Karpas-422 (cell line): ENCODE measurements at regions not wholly inside any gene's neighbourhood (a gene's known extent, or its start where the extent isn't known, plus 50 kb on each side); places are given as distances from the start of the nearest gene placed in this dataset.

ENCODE experiments used
- DNase-seq: peaks from one replicate; pipeline ENCODE4 v3.0.0-alpha.2; 2015
- H2AFZ ChIP-seq: fragments of 200-600 bp; sonication (generic); 2 replicates; pipeline ENCODE4 v1.6.1; 2014; ENCODE audit warnings: antibody characterized with exemption, low read length, mixed read lengths
- H3K27ac ChIP-seq: fragments of 200-600 bp; sonication (generic); 2 replicates; pipeline ENCODE4 v1.5.1; 2014; ENCODE audit warnings: mild to moderate bottlenecking, low read length, moderate library complexity
- H3K27me3 ChIP-seq: fragments of 200-600 bp; sonication (generic); 2 replicates; pipeline ENCODE4 v1.6.1; 2014; ENCODE audit warnings: low read length, mixed read lengths
- H3K36me3 ChIP-seq: fragments of 200-600 bp; sonication (generic); 2 replicates; pipeline ENCODE4 v1.6.1; 2014; ENCODE audit warnings: low read length, mixed read lengths; ENCODE audit not compliant: insufficient read depth
- H3K4me1 ChIP-seq: fragments of 200-600 bp; sonication (generic); 2 replicates; pipeline ENCODE4 v1.6.1; 2014; ENCODE audit warnings: mild to moderate bottlenecking, low read length, mixed read lengths
- H3K4me2 ChIP-seq: fragments of 200-600 bp; sonication (generic); 2 replicates; pipeline ENCODE4 v1.6.1; 2014; ENCODE audit warnings: low read length, low read depth, mild to moderate bottlenecking; ENCODE audit not compliant: poor library complexity, severe bottlenecking
- H3K4me3 ChIP-seq: fragments of 200-600 bp; sonication (generic); 2 replicates; pipeline ENCODE4 v1.5.1; 2014; ENCODE audit warnings: mild to moderate bottlenecking, antibody characterized with exemption, low read length, mixed read lengths
- H3K79me2 ChIP-seq: fragments of 200-600 bp; sonication (generic); 2 replicates; pipeline ENCODE4 v1.6.1; 2014; ENCODE audit warnings: mild to moderate bottlenecking, low read length, mixed read lengths
- H3K9ac ChIP-seq: fragments of 200-600 bp; sonication (generic); 2 replicates; pipeline ENCODE4 v1.6.0; 2014; ENCODE audit warnings: low read length
- H3K9me2 ChIP-seq: fragments of 200-600 bp; sonication (generic), shearing (Covaris generic); replicated peaks from 2 replicates; pipeline ENCODE4 v1.6.0; 2014; ENCODE audit warnings: mild to moderate bottlenecking, low read length, moderate library complexity; ENCODE audit not compliant: insufficient read depth
- H3K9me3 ChIP-seq: fragments of 300-700, 200-600 bp; sonication (generic); 2 replicates; pipeline ENCODE4 v1.6.1; 2014; ENCODE audit warnings: low read length, mixed read lengths
- H4K20me1 ChIP-seq: fragments of 200-600 bp; sonication (generic); 2 replicates; pipeline ENCODE4 v1.6.1; 2014; ENCODE audit warnings: mild to moderate bottlenecking, antibody characterized with exemption, low read length, low read depth; ENCODE audit not compliant: insufficient read depth

DNA sequence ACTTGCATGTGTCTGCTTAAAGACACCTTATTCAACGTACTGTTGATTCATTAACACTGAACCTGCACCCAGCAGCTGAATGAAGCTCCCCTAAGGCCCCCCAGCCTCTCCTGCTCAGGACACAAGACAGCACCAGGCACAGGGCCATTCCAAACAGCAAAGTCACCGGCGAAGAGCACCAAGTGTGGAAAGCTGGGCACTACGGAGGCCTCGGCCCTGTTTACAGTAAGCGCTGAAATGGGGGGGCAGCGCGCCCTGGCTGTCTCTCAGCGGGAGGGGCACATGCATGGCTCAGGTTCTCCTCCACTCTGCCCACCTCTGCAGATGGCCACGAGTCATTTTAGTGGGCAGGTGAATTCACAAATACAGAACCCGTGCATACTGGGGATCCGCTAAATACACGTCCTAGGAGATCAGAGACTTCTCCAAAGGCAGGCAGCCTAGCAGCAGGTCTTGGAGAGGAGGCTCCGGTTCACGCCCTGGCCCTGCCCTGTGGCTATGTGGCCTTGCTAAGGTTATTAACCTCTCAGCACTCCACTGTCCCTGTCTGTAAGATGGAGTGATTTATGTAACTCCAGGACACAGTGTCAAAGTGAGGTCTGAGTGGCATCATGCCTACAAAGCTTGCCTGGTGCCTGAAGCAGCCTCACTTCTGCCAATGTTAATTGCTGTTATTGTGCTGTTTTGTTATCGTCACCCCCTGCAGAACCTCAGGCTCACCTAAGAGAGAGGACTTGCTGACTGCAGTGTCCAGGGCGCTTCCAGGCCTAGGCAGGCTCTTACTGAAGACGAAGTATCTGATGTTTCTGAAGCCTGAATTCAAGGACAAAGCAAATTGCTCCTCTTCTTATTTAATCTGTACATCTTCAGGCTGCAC is 207.4 kb upstream of the SOX1 start:
- Histone ChIP-seq H3K27ac (no peak overlapping the region), H3K4me1 (no peaks in the 10 kb centered on the region), H3K4me3 (no peak overlapping the region), H4K20me1 (no peaks in the 10 kb centered on the region), H3K27me3 (no peaks in the 10 kb centered on the region), H3K36me3 (no peaks in the 10 kb centered on the region), H3K79me2 (no peaks in the 10 kb centered on the region), H3K9me3 (no peaks in the 10 kb centered on the region), H3K9ac (no peak overlapping the region), H3K9me2 (no peaks in the 10 kb centered on the region), H2AFZ (no peak overlapping the region), H3K4me2 (no peak overlapping the region)
- DNase-seq: no peak

DNA sequence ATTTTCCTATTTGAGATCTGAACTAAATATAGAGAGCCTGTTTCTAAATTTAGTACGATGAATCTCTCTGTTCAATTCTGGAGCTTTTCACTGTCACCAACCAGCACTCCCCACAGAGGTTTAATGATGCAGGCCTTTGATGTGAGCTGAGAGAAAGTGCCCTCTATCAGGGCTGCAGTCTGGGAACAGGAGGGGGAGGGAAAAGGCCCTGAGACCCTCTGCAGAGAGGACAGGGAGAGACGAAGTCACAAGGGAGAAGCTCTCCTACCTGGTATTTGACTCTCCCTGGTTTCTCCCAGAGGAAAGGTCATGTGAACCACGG is 206.8 kb upstream of the SOX1 start:
- H3K9me2 ChIP-seq: no peaks in the 10 kb centered on the region
- H3K27me3 ChIP-seq: no peaks in the 10 kb centered on the region
- H3K79me2 ChIP-seq: no peaks in the 10 kb centered on the region
- no peak overlapping the region for H3K4me2 ChIP-seq
- H3K4me3 ChIP-seq: no peak overlapping the region
- no peaks in the 10 kb centered on the region for H3K4me1 ChIP-seq
- no peaks in the 10 kb centered on the region for H4K20me1 ChIP-seq
- H3K36me3 ChIP-seq: no peaks in the 10 kb centered on the region
- H3K9ac ChIP-seq: no peak overlapping the region
- H3K9me3 ChIP-seq: no peaks in the 10 kb centered on the region
- no peak for DNase-seq
- no peak overlapping the region for H2AFZ ChIP-seq
- no peak overlapping the region for H3K27ac ChIP-seq

DNA sequence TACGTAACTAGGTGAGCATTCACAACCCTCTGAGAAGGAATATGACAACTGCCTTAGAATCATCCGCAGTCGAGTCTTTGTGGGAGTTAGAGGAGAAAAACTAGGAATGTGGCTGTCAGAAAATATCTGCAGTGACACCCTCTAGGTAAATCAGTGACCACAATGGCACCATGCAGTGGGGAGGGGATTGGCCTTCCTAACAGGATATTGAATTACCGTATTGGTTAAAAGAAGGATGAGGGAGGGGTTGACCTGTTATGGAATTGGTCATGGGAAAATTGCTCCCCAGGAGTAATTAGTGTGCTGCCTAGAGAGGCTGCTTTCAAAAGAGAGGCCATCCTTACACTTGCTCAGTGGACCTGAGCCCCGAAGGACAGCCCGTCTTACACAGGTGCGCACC is 205.6 kb upstream of the SOX1 start:
- Histone ChIP-seq H3K36me3 (no peaks in the 10 kb centered on the region), H3K27ac (no peak overlapping the region), H3K27me3 (no peaks in the 10 kb centered on the region), H3K4me3 (no peak overlapping the region), H3K4me1 (no peaks in the 10 kb centered on the region), H3K4me2 (no peak overlapping the region), H3K9ac (no peak overlapping the region), H3K79me2 (no peaks in the 10 kb centered on the region), H3K9me3 (no peaks in the 10 kb centered on the region), H4K20me1 (no peaks in the 10 kb centered on the region), H3K9me2 (no peaks in the 10 kb centered on the region), H2AFZ (no peak overlapping the region)
- no peak for DNase-seq

DNA sequence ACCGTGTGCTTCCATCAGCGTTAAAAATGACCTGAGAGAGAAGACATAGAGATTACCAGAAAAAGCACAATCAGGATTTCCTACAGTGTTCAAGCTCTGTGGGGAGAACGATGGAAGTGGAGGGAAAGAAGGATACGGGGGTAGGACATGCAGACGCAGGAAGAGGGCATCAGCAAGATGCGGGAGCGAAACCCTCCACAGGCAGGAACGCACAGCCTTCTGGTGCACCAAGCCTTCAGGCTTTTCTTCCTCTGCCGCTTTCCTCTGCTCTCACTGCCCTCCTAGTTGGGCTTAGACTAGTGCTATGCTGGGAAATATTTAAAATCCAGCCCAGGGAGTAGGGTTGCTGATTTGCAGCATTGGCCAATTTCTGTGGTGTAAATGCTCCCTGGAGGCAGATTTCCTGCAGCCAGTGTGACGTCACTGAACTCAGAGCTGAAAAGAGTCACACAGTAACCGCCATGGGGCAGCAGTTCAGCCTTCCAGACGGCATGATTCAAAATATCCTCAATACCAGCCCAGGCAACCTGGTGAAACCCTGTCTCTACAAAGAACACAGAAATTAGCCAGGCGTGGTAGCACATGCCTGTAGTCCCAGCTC is 205.1 kb upstream of the SOX1 start:
- Histone ChIP-seq H3K9me3 (no peaks in the 10 kb centered on the region), H2AFZ (no peak overlapping the region), H3K27me3 (no peaks in the 10 kb centered on the region), H3K79me2 (no peaks in the 10 kb centered on the region), H3K4me1 (no peaks in the 10 kb centered on the region), H3K4me3 (no peak overlapping the region), H3K9me2 (no peaks in the 10 kb centered on the region), H4K20me1 (no peaks in the 10 kb centered on the region), H3K36me3 (no peaks in the 10 kb centered on the region), H3K9ac (no peak overlapping the region), H3K27ac (no peak overlapping the region), H3K4me2 (no peak overlapping the region)
- DNase-seq: no peak

DNA sequence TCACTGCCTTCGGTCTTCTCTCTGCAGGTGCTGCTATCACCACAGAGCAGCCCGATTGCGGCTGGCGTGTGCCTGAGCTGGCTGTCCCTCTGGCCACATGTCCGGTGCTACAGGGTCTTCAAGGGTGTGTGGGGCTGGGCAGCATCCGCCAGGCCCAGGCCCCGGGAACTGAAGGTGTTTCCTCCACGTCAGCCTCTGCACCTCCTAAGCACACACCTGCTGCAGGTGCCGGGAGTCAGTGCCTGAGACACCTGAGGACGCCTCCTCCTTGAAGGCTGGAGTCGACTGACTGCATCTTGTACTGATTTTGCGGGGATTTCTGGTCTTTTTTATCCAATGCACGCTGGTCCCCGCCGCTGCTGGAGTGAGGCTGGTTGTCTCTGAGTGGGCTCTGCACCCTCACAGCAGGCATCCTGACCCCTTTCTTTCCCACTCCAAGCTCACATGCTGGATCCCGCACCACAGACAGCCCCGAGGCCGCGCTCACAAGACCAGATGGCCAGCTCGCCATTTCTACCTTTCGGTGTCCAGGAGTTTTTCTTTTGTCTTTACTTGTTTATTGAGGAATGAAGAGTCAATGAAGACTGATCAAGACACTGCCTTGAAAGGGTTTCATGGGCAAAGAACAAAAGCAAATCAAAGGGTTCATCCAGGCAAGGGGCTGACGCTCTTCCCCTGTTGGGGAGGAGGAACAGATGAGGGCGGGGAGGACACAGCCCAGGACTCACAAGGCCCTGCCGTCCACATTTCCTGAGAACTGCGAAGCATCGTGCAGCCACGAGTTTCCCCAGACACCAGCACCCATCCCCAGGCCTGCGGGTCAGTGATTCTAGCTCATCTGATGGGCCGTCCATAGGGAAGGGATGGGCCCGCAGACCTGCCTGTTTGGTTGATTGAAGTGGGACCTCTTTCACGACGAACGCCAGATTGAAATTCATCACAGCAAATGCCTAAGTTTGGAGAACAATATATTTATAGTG is 203.8 kb upstream of the SOX1 start:
- no peak overlapping the region for H3K4me3 ChIP-seq
- no peaks in the 10 kb centered on the region for H3K79me2 ChIP-seq
- H3K4me1 ChIP-seq: no peaks in the 10 kb centered on the region
- no peaks in the 10 kb centered on the region for H3K27me3 ChIP-seq
- no peaks in the 10 kb centered on the region for H3K36me3 ChIP-seq
- no peaks in the 10 kb centered on the region for H4K20me1 ChIP-seq
- H3K9me2 ChIP-seq: no peaks in the 10 kb centered on the region
- no peak for DNase-seq
- H3K9me3 ChIP-seq: no peaks in the 10 kb centered on the region
- H3K27ac ChIP-seq: no peak overlapping the region
- no peak overlapping the region for H2AFZ ChIP-seq
- H3K9ac ChIP-seq: no peak overlapping the region
- H3K4me2 ChIP-seq: no peak overlapping the region

DNA sequence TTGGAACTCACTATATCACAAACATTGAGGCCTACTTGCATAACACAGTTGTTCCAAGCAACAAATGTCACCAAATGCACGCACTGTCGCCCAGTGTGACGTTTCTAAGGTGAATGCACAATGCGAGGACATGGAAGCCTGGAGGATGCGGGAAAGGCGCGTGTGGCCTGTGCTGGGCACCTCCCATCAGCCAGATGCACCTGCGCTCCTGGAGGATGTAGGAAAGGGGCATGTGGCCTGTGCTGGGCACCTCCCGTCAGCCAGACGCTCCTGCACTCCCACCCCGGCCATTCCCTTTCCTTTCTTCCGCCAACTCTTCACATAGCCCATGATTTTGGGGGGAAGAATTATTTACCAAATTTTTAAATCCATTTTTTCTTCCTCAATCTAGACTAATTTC is 202.4 kb upstream of the SOX1 start:
- DNase-seq: no peak
- no peak overlapping the region for H3K9ac ChIP-seq
- H3K36me3 ChIP-seq: no peaks in the 10 kb centered on the region
- no peak overlapping the region for H3K4me2 ChIP-seq
- H4K20me1 ChIP-seq: no peaks in the 10 kb centered on the region
- no peaks in the 10 kb centered on the region for H3K9me2 ChIP-seq
- H3K79me2 ChIP-seq: no peaks in the 10 kb centered on the region
- H3K27ac ChIP-seq: no peak overlapping the region
- no peak overlapping the region for H3K4me3 ChIP-seq
- H3K27me3 ChIP-seq: no peaks in the 10 kb centered on the region
- no peaks in the 10 kb centered on the region for H3K4me1 ChIP-seq
- H2AFZ ChIP-seq: no peak overlapping the region
- no peaks in the 10 kb centered on the region for H3K9me3 ChIP-seq

DNA sequence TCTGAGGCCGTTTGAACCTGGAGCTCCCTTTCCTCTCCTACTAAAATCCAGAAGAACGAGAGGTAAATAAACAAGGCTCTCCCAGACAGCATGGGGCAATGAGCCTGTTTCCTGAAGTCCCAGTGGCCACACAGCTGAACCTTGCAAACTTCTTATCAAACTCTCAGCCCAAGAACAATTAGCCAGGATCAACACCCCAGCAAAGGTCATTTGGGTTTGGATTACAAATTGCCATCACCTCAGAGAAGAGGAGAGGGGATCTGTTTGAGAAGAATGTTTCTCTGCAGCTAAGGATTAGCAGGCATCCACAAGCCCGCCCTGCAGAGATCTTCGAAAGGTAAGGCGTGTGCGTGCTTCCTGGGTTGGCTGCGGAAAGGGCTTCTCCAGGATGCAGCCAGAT is 201.9 kb upstream of the SOX1 start:
- no peaks in the 10 kb centered on the region for H4K20me1 ChIP-seq
- no peaks in the 10 kb centered on the region for H3K36me3 ChIP-seq
- no peak overlapping the region for H3K4me2 ChIP-seq
- no peak overlapping the region for H3K9ac ChIP-seq
- H3K4me1 ChIP-seq: no peaks in the 10 kb centered on the region
- H3K9me3 ChIP-seq: no peaks in the 10 kb centered on the region
- H3K79me2 ChIP-seq: no peaks in the 10 kb centered on the region
- no peak overlapping the region for H3K4me3 ChIP-seq
- H2AFZ ChIP-seq: no peak overlapping the region
- no peak for DNase-seq
- H3K27me3 ChIP-seq: no peaks in the 10 kb centered on the region
- H3K9me2 ChIP-seq: no peaks in the 10 kb centered on the region
- no peak overlapping the region for H3K27ac ChIP-seq

DNA sequence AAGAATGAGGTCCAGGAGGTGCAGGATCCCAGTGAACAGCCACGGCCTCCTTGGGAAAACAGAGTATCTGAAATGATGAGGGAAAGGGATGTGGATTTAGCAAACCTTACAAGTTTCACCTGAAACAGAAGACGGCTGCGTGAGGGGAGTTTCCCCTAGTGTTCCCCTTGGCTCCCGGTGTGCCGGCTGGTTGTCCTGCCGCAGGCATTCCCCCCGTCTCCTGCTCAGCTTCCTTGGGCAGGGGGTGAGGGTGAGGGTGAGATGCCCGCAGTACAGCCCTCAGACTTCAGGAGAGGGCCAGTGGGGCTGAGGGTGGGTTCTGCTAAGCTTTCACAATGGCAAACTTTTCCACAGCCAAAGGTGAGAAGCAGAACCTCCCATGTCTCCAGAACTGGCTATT is 201.1 kb upstream of the SOX1 start:
- no peaks in the 10 kb centered on the region for H3K79me2 ChIP-seq
- no peaks in the 10 kb centered on the region for H3K4me1 ChIP-seq
- DNase-seq: no peak
- no peaks in the 10 kb centered on the region for H3K27me3 ChIP-seq
- no peak overlapping the region for H3K27ac ChIP-seq
- no peaks in the 10 kb centered on the region for H3K9me3 ChIP-seq
- no peak overlapping the region for H3K9ac ChIP-seq
- no peaks in the 10 kb centered on the region for H3K9me2 ChIP-seq
- H3K4me2 ChIP-seq: no peak overlapping the region
- H3K36me3 ChIP-seq: no peaks in the 10 kb centered on the region
- H4K20me1 ChIP-seq: no peaks in the 10 kb centered on the region
- H2AFZ ChIP-seq: no peak overlapping the region
- H3K4me3 ChIP-seq: no peak overlapping the region
